ENCODE measurements at regions not wholly inside any gene's neighbourhood (a gene's known extent, or its start where the extent isn't known, plus 50 kb on each side); places are given as distances from the start of the nearest gene placed in this dataset.

DNA sequence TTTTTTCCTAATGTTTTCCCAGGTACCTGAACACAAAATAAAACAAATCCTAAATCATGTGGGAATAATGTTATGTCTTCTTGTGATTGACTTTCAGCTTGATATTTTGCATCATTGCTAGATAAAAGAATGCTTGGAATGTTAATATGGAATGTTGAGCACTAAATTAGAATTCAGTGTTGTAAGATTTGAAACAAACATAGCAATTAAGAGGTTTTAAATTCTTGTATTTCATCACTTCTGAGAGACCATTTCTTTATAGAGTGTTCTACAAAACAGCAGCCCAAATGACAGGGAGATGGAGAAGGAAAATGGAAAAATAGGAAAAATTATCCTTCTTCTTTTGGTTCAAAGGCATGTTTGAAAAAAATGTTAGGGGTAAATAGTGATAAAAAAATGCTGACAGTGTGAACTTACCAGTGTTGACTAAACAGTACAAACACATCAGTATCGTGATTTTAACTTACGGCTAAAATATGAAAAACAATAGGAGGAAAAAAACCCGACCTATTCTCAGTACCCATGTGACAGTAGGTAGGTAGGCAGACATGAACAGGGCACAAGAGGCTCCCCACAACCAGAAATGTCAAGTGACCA lies 102.6 kb upstream of the PDE5A start:
- TF ChIP-seq, protein P1, sequence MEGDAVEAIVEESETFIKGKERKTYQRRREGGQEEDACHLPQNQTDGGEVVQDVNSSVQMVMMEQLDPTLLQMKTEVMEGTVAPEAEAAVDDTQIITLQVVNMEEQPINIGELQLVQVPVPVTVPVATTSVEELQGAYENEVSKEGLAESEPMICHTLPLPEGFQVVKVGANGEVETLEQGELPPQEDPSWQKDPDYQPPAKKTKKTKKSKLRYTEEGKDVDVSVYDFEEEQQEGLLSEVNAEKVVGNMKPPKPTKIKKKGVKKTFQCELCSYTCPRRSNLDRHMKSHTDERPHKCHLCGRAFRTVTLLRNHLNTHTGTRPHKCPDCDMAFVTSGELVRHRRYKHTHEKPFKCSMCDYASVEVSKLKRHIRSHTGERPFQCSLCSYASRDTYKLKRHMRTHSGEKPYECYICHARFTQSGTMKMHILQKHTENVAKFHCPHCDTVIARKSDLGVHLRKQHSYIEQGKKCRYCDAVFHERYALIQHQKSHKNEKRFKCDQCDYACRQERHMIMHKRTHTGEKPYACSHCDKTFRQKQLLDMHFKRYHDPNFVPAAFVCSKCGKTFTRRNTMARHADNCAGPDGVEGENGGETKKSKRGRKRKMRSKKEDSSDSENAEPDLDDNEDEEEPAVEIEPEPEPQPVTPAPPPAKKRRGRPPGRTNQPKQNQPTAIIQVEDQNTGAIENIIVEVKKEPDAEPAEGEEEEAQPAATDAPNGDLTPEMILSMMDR (IDR thresholded peaks at IDR 0.05; ENCODE audit: borderline replicate concordance, control extremely low read depth, extremely low read depth, insufficient read depth, missing control alignments): no peak
- in situ Hi-C loops (cut with MboI; ENCODE audit: low sequenced_read_pairs, unreplicated experiment): no loop called here
- no peak for DNase-seq (ENCODE audit: low spot score)

- DNase-seq (ENCODE audit: low spot score): no peak
- in situ Hi-C loops (cut with MboI; ENCODE audit: low sequenced_read_pairs, unreplicated experiment): no loop called here
- TF ChIP-seq, protein P1 (IDR thresholded peaks at IDR 0.05; ENCODE audit: borderline replicate concordance, control extremely low read depth, extremely low read depth, insufficient read depth, missing control alignments): no peak
Observed at GRCh38 chr4:119730671-119730950, 102.0 kb upstream of the PDE5A start.

DNA sequence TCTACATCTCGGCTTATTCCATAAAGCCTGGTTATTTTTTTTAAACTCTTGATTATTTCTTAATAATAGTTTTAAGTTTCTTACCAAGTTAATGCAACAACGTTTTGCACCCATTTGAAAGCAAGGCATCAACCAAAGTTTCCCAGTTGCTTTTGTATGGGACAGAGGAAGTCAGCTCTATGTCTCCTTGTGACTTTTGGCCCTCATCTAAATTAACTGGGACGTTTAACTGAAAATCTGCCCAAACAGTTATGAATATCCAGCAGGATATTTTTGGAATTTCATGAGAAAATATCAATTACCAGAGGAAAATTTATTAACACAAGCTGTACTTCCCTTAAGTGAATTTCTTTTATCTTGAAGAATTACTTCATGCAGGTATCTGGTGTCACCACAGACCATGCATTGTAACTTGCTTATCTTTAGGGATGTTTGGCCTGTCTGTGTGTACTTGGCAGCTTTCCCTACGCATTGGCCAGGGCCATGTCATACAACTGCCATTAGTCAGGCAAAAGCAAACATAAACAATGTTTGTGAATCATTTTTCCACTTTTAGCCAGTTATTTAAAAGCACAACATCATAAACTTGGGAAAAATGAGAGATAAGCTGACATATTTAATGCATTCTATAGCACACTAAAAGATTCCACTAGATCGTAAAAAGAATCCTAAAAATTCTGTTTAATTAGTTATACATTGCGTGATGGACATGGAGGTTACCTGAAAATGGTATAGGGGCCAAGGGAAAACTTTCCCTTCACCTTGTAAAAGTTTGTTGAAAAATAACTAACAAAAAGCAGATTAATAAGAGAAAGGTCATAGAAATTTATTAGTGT lies 101.4 kb upstream of the PDE5A start:
- TF ChIP-seq, protein P1 (IDR thresholded peaks at IDR 0.05; ENCODE audit: borderline replicate concordance, control extremely low read depth, extremely low read depth, insufficient read depth, missing control alignments): no peak
- DNase-seq (ENCODE audit: low spot score): no peak
- in situ Hi-C loops (cut with MboI; ENCODE audit: low sequenced_read_pairs, unreplicated experiment): no loop called here

GRCh38 chr4:119728692-119729593 lies 100.3 kb upstream of the PDE5A start:
- DNase-seq (ENCODE audit: low spot score): no peak
- in situ Hi-C loops (cut with MboI; ENCODE audit: low sequenced_read_pairs, unreplicated experiment): no loop called here
- TF ChIP-seq, protein P1 (IDR thresholded peaks at IDR 0.05; ENCODE audit: borderline replicate concordance, control extremely low read depth, extremely low read depth, insufficient read depth, missing control alignments): no peak

- TF ChIP-seq, protein P1 (IDR thresholded peaks at IDR 0.05; ENCODE audit: borderline replicate concordance, control extremely low read depth, extremely low read depth, insufficient read depth, missing control alignments): no peak
- in situ Hi-C loops (cut with MboI; ENCODE audit: low sequenced_read_pairs, unreplicated experiment): no loop called here
- no peak for DNase-seq (ENCODE audit: low spot score)
Observed at GRCh38 chr4:119728185-119728584, 99.6 kb upstream of the PDE5A start.

GRCh38 chr4:119726505-119726904 lies 97.9 kb upstream of the PDE5A start:
- DNase-seq (ENCODE audit: low spot score): no peak
- in situ Hi-C loops (cut with MboI; ENCODE audit: low sequenced_read_pairs, unreplicated experiment): no loop called here
- TF ChIP-seq, protein P1 (IDR thresholded peaks at IDR 0.05; ENCODE audit: borderline replicate concordance, control extremely low read depth, extremely low read depth, insufficient read depth, missing control alignments): no peak

All from GM13976 (cell line).